ENCODE measurements at regions not wholly inside any gene's neighbourhood (a gene's known extent, or its start where the extent isn't known, plus 50 kb on each side); places are given as distances from the start of the nearest gene placed in this dataset.
"Not testable (repeated sequence)": the region's sequence is repeated elsewhere in the genome, so short reads cannot be mapped to it uniquely, and the experiment has no call there.

DNA sequence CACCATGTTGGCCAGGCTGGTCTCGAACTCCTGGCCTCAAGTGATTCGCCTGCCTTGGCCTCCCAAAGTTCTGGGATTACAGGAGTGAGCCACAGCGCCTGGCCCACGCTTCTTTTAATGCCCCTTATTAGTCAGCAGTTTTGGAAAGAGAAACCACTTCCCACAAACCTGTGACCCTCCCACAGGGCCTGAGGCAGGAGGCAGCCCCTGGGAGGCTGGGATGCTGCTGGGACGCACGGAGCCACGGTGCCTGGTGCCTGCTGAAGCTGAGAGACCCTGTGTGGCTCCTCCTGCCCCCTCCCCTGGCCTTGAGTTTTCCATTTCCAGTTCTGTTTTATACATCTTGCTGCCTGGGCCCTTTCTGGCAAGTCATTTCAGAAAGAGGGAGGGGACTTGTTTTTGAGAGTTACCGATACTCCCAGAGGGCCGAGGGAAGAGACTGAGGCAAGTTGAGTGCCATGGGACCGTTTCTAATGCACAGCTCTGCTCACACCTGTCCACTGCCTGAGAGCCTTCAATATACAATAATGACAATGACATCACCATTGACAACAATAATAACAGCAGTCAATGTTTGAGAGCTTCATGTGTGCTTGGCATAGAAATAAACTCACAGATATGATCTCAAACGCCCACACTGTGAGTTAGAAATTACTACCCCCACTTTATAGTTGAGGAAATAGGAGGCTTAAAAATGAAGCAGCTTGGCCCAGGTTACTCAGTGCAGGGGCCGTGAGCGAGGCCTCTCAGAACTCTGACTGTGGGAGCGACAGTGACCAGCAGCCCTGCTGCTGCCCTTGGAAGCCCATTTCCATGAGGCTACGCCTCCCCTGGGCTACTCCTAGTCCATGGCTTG is 78.1 kb upstream of the YWHAQ start:
- peak in 1 of 3 donors; percentile 21 for DNase-seq

DNA sequence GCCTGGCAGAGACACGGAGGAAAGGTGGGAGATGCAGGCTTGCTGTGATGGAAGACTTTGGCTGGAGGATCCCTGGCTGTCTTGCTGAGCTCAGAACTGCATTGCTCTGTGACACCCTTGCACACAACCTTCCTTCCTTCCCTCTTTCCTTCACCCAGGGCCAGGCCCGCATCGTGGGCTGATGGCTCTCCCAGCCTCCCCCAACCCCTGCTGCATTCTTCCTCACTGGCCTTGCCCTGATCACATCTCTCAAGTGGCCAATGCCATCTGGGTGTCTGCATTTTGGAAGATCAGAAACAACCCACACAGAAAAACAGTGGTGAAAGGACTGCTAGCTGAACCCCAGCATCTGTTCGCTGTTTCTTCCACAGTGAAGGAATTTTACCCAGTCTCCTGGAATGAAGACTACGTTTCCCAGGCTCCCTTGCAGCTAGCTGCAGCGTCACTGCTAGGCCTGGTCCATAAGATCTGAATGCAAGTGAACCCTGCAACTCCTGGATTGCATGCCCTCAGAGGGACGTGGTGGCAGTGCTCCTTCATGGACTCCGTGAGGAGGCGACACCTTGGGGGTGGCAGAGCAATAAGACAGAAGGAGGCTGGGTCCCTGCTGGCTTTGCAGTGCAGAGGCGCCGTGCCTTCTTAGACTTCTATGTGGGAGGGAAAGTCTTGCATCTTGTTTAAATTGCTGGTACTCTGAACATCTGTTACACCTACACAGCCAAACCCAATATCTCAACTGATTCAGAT is 78.9 kb upstream of the YWHAQ start:
- no peak for DNase-seq

DNA sequence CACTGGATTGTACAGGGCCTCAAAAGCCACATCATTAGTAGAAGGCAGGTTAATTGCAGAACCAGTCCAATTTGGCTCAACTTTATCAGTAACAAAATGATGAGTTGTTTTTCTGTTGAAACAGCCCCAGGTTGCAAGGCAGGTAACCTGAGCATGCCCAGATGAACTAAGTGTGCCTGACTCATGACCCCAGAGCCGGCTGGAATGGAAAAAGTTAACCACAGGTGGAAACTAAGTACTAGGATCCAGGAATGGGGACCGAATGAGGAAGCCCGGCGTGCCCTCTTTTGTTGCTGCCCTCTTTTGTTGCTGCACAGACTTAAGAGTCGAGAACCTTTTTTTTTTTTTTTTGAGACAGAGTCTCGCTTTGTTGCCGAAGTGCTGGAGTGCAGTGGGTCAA is 79.5 kb upstream of the YWHAQ start:
- DNase-seq: no peak

DNA sequence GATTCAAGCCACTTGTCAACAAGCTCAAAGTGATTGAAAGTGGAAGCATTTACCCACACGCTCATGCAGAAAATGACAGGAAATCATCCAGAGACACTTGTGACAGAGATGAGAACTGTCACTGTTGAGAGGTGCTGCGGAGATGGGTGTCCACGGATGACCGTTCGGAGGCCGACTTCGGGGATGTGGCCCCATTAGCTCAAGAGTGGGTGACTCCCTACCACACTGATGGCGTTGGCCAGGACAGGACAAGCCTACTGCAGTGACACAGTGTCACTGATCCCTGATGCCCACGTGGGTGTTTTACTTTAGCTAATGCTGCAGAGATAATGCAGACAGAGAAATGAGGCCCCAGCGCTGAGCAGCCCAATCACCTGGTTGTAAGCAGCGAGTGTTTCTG is 81.5 kb upstream of the YWHAQ start:
- no peak for DNase-seq

DNA sequence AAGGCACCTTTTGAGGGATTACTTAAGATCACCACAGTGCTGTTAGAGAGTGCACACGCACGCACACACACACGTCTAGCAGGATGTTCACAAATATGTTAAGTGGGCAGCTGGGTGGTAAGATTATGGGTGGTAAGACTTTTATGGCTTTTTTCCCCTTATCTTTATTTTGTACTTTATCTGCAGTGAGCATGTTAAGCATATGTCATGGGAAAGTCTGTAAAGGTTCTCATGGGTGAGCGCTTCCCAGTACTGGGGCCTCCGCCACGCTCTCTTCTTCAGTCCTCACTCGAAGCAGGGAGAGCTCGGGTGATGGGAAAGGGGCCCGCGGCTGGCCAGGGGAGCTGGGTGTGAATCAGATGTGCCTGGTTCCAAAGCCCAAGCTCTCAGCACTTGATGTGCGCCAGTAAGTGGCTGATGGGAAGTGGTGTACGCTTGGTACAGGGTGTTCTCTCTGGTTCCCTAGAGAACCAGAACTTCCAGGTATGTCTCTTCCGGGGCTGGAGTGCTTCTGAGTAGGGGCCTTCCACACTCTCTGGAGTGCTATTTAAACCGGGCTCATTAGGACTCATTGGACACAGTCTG is 83.9 kb upstream of the YWHAQ start:
- DNase-seq: no peak

DNA sequence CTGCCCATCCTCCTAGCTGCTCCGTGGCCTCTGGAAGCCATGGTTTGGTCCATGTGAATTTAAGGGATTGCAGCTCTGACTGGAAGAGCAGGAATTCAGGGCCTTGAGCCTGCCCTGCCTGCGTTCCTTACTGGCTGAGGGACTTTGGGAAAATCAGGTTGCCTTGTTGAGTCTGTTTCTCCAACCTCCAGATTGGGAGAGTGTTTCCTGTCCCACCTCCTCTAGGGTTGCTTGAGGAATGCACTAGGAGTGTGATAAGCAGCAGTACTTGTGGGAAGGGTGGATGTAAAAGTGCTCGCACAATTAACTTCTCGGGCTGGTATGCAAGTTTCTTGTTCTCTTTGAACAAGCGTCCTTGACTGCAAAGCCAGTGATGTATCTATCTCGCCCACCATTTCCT is 84.4 kb upstream of the YWHAQ start:
- no peak for DNase-seq

DNA sequence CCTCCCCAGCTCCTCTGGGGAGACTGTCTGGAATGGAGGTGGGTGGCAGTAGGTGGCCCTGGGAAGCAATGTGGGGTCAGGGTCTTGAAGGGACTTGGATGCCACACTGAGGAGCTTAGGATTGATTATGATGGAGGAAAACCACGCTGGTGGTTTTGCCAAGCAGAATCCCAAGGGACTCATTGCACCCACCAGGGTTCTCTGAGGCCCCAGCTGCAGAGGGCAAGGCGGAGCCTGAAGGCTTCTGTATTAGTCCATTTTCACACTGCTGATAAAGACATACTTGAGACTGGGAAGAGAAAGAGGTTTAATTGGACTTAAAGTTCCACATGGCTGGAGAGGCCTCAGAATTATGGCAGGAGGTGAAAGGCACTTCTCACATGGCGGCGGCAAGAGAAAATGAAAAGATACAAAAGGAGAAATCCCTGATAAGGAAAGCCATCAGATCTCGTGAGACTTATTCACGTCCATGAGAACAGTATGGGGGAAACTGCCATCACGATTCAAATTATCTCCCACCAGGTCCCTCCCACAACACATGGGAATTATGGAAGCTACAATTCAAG is 87.2 kb upstream of the YWHAQ start:
- no peak for DNase-seq

DNA sequence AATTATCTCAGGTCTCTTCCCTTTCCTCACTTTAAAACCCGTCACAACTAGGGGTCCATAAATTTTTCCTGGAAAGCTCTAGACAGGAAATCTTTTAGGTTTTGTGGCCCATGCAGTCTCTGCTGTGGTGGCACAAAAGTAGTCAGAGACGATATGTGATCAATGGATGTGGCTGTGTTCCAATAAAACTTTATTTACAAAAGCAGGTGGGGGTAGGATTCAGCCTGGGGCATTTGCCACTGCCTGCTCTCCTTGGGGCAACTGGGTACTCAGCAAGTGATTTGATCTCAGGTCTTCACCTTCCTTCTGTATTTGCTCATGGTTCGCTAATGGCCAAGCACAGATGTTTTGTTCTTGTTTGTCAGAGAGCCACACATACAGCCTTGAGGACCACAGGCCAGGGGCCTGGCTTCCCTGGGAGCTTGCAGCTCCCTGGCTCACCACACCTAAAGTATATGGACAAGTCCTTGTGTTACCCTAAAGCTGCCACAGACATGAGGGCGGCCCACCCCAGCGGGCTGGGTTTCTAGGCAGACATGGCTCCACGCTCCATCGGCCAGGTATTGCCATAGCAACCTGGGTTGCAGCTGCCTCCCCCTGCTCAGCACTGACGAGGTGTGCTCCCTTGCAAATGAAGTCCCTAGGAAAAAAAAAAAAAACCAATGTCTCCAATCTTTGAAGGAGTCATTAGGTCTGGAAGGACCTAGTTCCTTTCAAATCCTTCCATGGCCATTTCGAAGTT is 89.7 kb upstream of the YWHAQ start:
- no peak for DNase-seq

DNA sequence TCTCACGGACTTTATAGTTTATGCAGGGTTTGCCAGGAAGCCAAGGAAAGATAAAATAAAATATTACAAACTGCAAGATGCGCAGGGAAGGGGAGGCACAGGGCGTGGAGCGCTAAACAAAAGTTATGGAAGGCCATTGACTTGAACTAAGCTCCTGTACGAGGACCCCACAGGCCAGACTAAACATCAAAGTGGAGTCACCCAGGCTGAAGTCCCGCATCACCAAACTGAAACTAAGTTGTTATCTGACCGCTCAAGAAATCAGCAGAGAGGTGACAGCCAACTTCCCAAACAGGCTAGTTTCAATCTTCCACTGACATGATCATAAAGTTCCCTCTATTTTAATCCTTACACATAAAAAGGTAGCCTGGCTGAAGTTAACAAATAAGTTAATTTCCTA is 90.5 kb upstream of the YWHAQ start:
- DNase-seq: no peak

DNA sequence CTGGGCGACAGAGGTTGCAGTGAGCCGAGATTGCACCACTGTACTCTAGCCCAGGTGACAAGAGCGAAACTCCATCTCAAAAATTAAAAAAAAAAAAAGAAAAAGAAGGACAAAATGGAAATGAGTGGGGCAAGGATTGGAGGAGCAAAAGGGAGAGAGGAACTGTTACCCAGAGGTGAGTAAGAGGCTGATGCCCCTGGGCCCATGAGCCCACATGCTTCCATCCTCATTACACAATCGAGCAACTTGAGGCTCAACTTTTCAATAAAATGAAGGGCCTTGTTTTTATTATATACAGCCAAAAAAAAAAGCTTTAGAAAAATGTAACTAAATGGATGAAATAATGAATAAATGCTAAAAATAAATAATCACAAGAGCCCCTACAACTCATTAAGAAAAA is 91.7 kb upstream of the YWHAQ start:
- DNase-seq: no peak

DNA sequence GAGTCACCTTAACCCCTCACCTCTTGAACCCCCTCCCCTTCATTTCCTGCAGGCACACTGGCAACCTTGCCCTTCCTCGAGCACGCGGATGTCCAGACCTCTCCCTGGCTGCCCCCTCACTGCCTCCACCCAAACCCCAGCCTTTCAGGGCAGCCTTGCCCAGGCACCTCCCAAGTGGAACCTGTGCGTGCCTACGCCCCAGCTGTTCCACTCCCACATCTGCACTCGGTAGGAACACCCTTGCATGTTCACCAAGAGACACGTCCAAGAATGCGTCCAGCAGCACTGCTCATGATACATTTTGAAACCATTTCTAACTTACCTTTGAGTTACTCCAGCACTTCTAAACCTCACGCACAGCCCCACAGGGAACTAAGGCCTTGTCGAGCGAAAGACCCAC is 93.8 kb upstream of the YWHAQ start:
- no peak for DNase-seq

DNA sequence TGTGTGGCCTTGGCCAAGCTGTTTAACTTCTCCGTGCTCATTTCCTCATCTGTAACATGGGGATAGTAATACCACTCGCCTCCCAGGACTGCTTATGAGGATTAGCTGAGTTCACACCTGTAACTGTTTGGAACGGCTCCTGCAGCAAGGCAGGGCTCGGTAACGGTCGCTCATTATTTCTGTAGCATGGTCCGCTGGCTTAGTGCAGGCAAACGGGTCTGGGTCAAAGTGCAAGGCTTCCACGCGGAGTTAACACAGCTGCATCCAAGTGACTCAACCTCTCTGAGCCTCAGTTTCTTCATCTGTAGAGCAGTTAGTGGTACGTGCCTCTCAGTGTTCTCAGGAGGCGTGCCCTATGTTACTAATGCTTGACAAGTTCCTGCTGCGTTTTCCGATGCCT is 94.3 kb upstream of the YWHAQ start:
- no peak for DNase-seq

DNA sequence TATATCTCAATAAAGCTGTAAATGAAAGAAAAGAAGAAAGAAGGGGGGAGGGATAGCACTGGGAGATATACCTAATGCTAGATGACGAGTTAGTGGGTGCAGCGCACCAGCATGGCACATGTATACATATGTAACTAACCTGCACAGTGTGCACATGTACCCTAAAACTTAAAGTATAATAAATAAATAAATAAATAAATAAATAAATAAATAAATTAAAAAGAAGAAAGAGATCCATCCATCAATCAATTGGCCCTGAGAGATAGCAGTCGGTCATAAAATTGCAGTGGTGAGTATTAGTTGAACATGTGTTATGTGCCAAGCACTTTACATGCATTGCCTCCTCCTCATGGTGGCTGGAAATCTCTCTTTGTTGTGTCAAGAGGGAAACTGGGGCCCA is 95.2 kb upstream of the YWHAQ start:
- DNase-seq: not testable (repeated sequence)

DNA sequence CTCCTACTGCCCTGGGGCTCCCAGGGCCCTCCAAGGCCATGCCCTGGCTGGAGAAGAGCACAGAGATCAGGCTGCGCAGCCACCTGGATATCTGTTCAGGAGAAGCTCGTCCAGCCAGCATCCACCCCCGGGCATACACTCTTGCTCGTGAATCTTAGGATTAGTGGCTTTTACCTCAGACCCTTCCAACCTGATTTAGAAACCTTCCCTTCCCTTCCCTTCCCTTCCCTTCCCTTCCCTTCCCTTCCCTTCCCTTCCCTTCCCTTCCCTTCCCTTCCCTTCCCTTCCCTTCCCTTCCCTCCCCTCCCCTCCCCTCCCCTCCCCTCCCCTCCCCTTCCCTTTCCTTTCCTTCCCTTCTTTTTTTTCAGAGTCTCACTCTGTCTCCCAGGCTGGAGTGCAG is 99.7 kb upstream of the YWHAQ start:
- DNase-seq: not testable (repeated sequence)

DNA sequence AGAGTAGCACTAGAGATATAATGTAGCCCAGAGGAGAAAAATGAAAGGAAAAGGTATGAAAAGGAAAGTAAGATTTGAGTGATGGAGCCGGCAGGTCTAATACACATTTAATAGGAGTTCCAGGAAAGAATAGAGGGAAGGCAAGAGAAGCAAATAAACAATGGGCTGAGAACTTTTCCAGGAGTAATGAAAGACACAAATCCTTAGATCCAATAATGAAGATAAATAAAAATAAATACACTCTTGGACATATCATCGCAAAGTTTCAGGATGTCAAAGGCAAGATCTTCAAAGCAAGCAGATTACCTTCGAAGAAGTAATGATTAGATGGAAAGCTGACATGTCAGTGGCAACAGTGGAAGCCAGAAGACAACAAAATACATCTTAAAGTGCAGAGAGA is 102.0 kb upstream of the YWHAQ start:
- no peak for DNase-seq

DNA sequence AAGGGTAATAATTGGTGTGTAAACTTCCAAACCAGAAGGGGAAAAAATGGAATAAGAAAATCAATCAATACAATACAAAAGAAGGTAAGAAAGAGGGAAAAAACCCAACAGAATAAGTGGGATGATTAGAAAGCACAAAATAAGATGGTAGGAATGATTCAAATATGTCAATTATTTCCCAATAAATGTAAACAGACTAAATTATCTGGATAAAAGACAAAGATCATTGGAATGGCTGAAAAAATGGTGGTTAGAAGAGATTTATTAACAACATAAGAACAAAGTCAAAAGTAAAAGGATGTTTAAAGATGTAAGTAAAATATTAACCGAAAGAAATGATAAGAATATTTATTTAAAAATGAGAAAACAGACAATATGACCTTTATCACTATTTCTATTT is 103.5 kb upstream of the YWHAQ start:
- DNase-seq: no peak

DNA sequence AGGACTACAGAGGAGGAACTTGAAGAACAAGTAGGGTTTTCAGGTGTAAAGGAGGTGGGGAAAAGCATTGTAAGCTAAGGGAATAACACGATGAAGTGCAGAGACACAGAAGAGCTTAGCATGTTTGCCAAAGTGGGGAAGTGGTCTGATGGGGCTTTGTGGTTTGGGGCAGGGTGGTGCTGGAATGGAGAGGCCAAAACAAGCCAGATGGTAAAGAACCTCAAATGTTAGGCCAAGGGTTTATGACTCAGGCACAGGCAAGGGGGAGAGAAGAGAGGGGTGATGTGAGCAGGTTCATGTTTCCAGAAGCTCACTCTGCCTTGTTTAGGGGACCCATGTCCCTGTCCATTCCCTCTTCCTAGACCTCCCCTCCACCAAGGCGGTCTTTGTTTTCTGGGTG is 104.5 kb upstream of the YWHAQ start:
- no peak for DNase-seq

DNA sequence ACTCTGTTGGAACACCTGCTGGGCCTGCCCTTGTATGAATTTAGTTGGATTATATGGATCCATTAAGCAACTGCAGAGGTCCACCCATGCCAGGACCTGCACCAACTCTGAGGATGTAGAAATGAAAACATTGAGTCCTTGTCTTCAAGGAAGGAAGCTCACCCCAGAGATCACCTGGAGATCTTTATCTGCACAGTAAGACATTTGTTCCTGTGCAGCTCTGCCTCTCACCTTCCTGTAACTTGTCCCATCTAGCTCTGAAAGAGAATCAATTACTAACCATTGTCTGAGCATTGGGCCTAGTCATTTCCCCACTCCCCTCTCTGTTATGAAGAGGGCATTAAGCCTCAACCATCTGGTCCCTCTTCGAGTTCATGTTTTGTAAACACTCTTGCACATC is 105.2 kb upstream of the YWHAQ start:
- no peak for DNase-seq

DNA sequence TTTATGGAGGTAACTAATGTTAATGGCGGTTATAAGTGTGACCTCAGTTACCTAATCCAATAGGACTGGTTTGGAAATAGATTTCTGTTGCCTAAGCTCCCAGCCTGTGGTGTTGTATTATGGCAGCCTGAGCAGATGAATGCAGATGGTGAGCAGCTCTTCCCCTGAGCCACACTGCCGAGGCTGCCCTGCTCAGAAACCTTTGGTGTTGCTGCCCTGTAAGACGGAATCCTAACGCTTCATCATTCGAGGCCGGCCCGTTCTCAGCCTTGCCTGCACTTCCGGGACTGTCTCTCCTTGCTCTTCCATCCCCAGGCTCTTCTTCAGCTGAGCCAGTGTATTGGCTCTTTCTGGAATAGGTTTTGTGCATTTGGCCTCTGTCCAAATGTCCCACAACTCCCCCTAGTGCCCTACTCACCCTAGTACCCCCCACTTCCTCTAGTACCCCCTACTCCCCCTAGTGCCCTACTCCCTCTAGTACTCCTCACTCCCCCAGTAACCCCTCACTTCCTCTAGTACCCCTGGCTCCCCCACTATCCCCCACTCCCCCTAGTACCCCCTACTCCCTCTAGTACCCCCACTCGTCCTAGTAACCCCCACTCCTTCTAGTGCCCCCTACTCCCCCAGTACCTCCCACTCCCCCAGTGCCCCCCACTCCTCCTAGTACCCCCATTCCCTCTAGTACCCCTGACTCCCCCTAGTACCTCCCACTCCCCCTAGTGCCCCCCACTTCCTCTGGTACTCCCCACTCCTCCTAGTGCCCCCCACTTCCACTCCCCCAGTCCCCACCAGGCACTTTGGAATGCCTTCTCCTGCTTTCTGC is 106.0 kb upstream of the TAF1B start:
- no peak for DNase-seq

DNA sequence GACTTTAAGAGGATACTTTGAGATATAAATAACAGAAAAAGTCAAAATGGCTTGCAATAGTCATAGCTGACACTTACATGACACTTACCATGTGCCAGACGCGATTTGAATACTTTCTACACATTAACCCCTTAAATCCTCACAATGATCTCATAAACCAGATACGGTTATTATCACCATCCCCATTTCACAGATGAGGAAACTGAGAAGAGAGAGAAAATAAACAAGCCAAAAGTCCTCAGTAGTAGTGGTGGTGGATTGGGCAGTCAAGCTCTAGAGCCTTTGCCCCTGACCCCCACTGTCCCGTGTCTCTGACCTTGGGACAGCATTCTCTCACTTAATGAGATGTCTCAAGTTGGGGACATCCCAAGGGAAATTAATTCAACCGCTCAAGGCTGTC is 105.2 kb upstream of the TAF1B start:
- DNase-seq: no peak
